Adrenal gland (tissue), 5 donors: ENCODE measurements at regions not wholly inside any gene's neighbourhood (a gene's known extent, or its start where the extent isn't known, plus 50 kb on each side); places are given as distances from the start of the nearest gene placed in this dataset.

Source experiments
- POLR2A ChIP-seq, 2 donors: fragments of 450-650 bp; IDR thresholded peaks; one replicate each; pipeline ENCODE4 v1.6.1; 2017; ENCODE audit warnings: antibody characterized with exemption in 2 of 2, mild to moderate bottlenecking in 2 of 2, moderate library complexity in 1 of 2
- TF ChIP-seq, protein P1 (sequence below), 6 experiments: fragments of 450-650 bp in 4 of 6; fragments of 200-600 bp in 2 of 6; sonication (generic) in 1 of 6; IDR thresholded peaks; 1 replicate in 5 of 6; 2 replicates in 1 of 6; pipeline versions ENCODE4 v1.5.1 to v1.8.0; 2016 to 2021; ENCODE audit warnings: antibody characterized with exemption in 6 of 6, mild to moderate bottlenecking in 2 of 6, moderate library complexity in 1 of 6
- donor health status: DM: no; HTN: no; CAD: no.

- TF ChIP-seq, protein P1, sequence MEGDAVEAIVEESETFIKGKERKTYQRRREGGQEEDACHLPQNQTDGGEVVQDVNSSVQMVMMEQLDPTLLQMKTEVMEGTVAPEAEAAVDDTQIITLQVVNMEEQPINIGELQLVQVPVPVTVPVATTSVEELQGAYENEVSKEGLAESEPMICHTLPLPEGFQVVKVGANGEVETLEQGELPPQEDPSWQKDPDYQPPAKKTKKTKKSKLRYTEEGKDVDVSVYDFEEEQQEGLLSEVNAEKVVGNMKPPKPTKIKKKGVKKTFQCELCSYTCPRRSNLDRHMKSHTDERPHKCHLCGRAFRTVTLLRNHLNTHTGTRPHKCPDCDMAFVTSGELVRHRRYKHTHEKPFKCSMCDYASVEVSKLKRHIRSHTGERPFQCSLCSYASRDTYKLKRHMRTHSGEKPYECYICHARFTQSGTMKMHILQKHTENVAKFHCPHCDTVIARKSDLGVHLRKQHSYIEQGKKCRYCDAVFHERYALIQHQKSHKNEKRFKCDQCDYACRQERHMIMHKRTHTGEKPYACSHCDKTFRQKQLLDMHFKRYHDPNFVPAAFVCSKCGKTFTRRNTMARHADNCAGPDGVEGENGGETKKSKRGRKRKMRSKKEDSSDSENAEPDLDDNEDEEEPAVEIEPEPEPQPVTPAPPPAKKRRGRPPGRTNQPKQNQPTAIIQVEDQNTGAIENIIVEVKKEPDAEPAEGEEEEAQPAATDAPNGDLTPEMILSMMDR (IDR thresholded peaks at IDR 0.05) = no peak
- TF ChIP-seq POLR2A (IDR thresholded peaks at IDR 0.05) = no peak
Measured at GRCh38 chr5:61948151-61948550, 357.9 kb upstream of the KIF2A start.
